Kidney epithelial cell (primary cell): ENCODE measurements at regions not wholly inside any gene's neighbourhood (a gene's known extent, or its start where the extent isn't known, plus 50 kb on each side); places are given as distances from the start of the nearest gene placed in this dataset.

Experiments
- DNase-seq: peaks from one replicate; pipeline ENCODE4 v3.0.0-alpha.2; 2010; ENCODE audit warnings: low read depth
- H3K27me3 ChIP-seq: 2 replicates; pipeline ENCODE4 v1.6.0; 2011; ENCODE audit warnings: low read length; ENCODE audit not compliant: control insufficient read depth, insufficient read depth
- H3K36me3 ChIP-seq: 2 replicates; pipeline ENCODE4 v1.5.1; 2011; ENCODE audit warnings: low read length; ENCODE audit not compliant: control insufficient read depth, insufficient read depth
- H3K4me3 ChIP-seq: 2 replicates; pipeline ENCODE4 v1.5.1; 2011; ENCODE audit warnings: low read depth, mild to moderate bottlenecking, control low read depth, low read length
- CTCF ChIP-seq: IDR thresholded peaks from 2 replicates; pipeline ENCODE4 v1.5.1; 2011; ENCODE audit warnings: mild to moderate bottlenecking, moderate library complexity, low read length, control low read depth, inconsistent platforms; ENCODE audit not compliant: insufficient read depth, poor library complexity, severe bottlenecking

- no peak for DNase-seq
- Histone ChIP-seq H3K4me3 (no peak overlapping the region), H3K27me3 (peaks cover 56% of the 10 kb centered on the region), H3K36me3 (no peaks in the 10 kb centered on the region)
- TF ChIP-seq CTCF = no peak
Observed at GRCh38 chr4:1506956-1507721, 100.9 kb upstream of the NKX1-1 start.

- Histone ChIP-seq H3K36me3 (no peaks in the 10 kb centered on the region), H3K4me3 (no peak overlapping the region), H3K27me3 (peaks cover 50% of the 10 kb centered on the region)
- no peak for DNase-seq
- TF ChIP-seq CTCF = no peak
Observed at GRCh38 chr4:1505511-1506460, 99.5 kb upstream of the NKX1-1 start.

DNA sequence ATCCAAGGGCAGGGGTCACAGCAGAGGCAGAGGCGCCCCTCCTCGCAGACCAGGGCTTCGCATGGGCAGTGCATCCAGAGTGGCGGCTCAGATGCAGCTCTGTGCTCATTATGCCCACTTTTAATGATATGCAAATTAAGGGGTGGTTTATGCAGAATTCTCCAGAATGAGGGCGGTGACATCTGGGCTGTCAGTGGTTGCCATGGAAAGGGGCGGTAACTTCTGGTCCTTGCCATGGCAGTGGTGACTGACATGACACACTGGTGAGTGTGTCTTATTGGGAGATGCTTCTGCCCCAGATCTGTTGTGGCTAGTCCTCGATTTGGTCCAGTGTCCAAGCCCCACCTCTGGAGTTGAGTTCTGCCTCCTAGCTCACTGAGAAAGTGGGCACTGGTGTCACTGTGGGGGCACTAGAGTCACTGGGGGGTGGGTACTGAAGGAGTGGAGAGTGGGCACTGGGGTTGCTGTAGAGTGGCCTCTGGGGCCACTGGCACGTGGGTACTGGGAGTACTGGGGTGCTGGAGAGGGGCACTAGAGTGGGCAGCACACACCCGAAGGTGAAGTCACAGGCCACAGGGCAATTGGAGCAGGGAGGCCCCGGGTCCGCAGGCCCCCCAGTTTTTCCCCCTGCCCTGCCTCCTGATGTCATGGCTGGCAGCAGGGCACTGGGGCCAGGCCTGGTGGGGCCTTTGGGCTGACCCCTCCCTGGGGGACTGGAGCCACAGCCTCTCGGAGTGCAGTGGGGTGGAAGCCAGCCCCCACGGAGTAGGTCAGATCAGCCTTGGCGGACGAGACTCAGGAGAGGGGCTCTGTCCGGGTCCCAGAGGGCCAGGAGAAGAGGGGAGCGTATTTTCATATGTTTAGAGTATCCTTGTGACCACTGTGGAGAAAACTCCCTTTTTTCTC is 98.6 kb upstream of the NKX1-1 start:
- Histone ChIP-seq H3K27me3 (peaks cover 47% of the 10 kb centered on the region), H3K36me3 (no peaks in the 10 kb centered on the region), H3K4me3 (no peak overlapping the region)
- TF ChIP-seq CTCF = no peak
- DNase-seq = no peak

DNA sequence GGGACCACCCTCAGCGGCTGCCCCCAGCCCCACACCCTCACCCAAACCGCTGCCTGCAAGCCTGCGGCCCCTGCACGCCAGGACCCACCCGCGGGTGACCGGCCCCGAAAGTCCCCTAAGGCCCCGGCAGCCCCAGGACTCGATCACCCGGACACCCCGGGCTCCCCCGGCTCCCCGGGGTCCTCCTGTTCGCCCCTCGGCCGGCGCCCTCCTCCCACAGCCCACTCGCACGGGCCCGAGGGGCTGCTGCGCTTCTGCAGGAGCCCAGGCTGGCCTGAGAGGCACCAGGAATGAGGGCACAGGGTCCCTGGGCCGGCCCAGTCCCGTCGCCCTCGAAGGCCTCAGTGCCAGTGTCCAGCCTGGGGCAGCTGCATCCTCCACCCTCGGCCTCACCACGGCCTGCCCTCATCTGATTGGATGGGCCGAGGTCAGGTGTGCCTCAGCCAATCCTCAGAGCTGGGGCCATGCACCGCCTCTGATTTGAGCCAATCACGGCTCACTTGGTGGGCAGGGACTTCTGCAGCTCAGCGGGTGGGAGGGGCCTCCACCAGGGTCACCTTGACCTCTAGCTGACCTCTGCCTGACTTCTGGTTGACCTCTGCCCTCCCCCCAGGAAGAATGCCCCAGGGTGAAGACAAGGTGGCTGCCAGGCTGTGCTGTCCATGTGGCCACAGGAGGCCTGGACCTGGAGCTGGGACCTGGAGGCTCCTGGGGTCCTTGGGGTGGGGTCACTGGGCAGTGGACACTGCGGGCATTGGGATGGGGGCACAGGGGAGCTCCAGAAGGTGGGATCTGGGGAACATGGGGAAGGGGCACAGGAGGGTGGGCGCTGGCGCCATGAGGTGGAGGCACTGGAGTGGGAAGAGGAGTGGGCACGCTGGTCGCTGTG is 97.6 kb upstream of the NKX1-1 start:
- no peak for TF ChIP-seq CTCF
- Histone ChIP-seq H3K27me3 (peaks cover 40% of the 10 kb centered on the region), H3K36me3 (no peaks in the 10 kb centered on the region), H3K4me3 (no peak overlapping the region)
- DNase-seq = no peak

GRCh38 chr4:1502976-1503375 is 96.7 kb upstream of the NKX1-1 start:
- Histone ChIP-seq H3K36me3 (no peaks in the 10 kb centered on the region), H3K4me3 (no peak overlapping the region), H3K27me3 (peaks cover 33% of the 10 kb centered on the region)
- no peak for TF ChIP-seq CTCF
- no peak for DNase-seq
